ENCODE measurements at regions not wholly inside any gene's neighbourhood (a gene's known extent, or its start where the extent isn't known, plus 50 kb on each side); places are given as distances from the start of the nearest gene placed in this dataset.
"Not testable (repeated sequence)": the region's sequence is repeated elsewhere in the genome, so short reads cannot be mapped to it uniquely, and the experiment has no call there.

DNA sequence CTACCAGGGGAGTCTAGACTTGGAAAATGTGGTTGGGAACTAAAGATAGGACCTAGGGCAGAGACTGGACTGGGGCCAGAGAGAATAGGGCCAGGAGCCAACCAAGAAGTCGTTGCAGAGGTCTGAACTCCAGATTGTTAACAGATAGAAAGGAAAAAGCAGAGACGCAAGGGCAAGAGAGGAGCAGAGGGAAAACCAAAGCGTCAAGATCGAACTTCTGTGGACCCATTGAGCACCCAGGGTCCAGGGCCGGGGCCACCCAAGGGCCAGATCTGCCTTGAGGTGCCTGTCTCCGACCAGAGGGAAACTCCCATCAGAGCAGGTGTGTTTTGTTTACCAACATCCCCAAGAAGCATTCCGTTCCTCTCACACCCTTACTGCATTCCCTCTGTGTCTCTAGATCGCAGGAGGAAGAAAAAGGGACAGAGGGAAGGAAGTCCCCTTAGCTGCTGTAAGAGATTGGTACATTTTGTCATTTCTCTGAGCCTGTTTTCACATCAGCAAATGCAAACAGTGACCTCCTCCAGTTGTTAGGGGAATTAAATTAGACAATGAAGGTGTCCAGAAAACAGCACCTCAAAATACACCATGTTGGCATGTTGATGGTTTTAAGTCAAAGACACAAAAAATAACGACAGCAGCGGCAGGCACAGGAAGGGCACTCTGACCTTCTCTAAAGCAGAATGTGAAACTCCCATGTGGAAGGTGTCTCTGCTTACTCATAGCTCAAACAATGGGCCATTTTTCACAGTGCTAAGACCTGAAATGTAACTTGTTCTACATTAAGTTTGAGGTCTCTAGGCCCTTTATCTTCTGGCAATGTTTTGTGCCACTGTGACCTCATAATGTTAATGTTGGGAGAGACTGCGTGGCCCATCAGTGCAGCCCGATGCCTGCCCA lies 105.8 kb upstream of the RAB4A start:
- no peak for DNase-seq (ENCODE audit: low spot score)

DNA sequence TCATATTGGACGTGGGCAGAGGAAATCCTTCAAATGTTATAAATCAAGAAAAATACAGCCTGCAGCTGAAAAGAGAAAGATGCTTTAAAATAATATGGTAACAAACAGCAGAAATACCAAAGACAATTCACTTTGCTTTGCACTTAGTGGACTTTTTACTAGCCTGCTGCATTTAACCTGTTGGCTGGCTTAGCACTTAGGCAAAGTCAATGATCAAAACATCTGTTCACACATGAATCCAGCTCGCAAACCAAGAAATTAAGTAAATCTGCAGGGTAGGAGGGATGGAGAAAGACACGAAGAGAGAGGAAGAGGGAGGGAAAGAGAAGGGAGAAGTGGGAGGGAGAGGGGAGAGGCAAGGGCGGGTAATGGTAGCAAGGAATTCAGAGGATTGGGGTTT lies 103.6 kb upstream of the RAB4A start:
- no peak for DNase-seq (ENCODE audit: low spot score)

DNA sequence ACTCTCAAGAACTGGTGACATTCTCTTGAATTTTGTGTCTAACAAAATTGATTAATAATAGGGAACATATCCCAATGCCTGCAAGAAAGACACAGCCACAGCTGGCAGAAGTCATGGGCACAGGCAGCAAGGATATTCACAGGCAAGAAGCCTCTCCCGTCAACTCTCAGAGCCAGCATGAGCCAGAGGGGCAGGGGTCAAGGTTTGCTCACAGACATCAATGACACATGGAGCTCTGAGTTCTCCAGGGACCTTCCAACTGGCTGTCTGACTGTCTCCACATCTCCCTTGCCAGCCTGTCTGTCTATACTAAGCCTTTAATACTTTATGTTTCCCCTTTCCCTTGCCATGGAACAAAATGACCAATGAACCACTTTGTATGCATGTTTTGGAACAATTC lies 101.5 kb upstream of the RAB4A start:
- DNase-seq (ENCODE audit: low spot score), result no peak

DNA sequence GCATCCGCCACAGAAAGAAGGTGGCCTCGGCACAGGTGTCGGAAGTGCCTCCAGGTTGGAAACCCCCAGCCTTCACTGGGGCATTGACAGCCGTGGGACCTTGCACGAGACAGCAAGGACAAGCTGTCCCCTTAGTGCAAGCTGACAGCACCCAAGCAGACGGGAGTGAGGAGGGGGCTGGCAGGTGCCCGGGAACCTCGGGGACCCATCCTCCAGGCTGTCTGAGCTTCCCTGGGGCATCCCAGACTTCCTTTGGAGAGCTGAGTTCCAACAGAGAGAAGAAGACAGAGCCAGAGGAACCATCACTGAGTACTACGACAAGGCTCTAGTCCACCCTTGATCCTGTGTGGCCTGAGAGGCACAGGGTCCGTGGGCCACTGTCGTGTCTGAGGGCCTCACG lies 100.6 kb upstream of the RAB4A start:
- no peak for DNase-seq (ENCODE audit: low spot score)

DNA sequence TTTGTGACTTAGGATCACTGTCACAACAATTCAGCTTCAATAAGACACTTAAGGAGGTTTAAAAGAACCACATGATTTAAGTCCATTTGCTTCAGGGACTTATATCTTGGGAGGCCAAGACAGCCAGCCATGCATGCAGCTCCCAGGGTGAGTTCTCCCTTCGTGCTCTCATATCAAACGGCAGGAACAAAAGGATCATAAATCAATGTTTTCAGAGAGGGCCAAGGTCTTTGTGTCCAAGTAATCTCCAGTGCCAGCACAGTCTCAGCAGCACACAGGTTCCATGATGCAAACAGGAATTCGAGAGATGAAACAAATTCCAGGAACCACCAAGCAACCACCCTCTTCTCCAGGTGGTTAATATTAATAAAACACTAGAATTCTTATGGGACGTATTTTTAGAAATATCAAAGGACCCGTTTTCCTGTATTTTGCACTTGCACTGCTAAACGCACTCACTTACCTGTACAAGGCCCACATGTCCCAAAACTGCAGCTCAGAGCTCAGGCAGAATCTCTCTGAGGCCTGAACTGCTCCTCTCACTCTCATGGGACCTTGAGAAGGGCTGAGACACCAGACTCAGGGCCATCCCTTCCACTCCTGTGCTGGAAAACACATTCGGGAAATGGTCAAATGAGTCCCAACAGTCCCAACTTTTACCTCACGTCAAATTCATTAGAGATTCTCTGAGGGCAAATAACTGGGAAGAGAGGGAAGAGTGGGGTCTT lies 100.0 kb upstream of the RAB4A start:
- DNase-seq (ENCODE audit: low spot score), result no peak

GRCh38 chr1:229171934-229172333 lies 99.0 kb upstream of the RAB4A start:
- no peak for DNase-seq (ENCODE audit: low spot score)

DNA sequence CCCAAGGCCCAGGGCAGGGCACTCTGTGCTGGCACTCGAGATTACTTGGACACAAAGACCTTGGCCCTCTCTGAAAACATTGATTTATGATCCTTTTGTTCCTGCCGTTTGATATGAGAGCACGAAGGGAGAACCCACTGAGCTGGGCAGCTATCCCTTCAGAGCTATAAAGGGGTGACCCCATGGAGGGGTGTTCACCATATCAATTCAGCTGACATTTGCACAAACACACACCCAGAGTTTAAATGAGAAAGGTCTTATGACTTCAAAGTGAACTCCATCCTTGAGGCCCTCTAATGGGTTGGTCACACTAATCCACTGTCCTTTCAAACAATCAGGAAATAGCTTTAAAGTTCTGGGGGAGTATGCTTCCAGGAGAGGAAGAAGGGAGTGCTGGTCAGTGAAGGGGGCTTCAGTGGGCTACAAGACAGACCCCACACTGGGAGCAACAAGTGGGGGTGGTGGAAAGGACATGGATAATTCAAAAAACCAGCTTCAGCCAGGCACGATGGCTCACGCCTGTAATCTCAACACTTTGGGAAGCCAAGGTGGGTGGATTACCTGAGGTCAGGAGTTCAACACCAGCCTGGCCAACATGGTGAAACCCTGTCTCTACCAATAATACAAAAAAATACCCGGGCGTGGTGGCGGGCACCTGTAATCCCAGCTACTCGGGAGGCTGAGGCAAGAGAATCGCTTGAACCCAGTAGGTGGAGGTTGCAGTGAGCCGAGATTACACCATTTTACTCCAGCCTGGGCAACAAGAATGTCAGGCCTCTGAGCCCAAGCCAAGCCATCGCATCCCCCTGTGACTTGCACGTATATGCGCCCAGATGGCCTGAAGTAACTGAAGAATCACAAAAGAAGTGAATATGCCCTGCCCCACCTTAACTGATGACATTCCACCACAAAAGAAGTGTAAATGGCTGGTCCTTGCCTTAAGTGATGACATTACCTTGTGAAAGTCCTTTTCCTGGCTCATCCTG lies 97.1 kb upstream of the RAB4A start:
- not testable (repeated sequence) for DNase-seq (ENCODE audit: low spot score)

- DNase-seq (ENCODE audit: low spot score), result not testable (repeated sequence)
These were observed 95.6 kb upstream of the RAB4A start for GRCh38 chr1:229175297-229175696.

DNA sequence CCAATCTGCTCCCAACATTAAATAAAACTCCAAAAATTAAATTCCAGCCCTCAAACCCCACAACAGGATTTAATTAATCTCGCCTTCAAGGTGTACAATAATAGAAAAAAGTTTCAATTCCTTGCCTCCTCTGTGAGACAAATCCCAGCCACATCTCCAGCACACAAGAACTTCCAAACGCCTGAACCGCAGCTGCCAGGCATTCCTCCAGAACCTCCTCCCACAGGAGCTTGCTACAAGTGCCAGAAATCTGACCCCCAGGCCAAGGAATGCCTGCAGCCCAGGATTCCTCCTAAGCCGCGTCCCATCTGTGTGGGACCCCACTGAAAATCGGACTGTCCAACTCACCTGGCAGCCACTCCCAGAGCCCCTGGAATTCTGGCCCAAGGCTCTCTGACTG lies 94.5 kb upstream of the RAB4A start:
- DNase-seq (ENCODE audit: low spot score), result not testable (repeated sequence)

DNA sequence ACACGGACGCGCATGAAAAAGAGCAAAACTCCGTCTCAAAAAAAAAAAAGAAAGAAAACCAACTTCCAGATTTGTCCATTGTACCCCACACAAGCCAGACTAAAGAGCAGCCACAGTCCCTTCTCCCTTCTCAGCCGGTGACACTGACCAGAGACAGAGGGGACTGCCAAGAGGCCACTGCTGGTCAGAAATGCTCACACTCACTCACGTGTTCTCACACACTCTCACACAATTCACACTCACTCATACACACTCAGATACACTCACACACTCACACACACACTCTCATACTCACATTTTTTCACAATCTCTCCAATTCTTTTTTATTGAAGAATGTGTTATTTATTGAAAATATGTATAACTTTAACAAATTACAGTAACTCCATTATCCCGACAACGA lies 90.8 kb upstream of the RAB4A start:
- DNase-seq (ENCODE audit: low spot score), result no peak

DNA sequence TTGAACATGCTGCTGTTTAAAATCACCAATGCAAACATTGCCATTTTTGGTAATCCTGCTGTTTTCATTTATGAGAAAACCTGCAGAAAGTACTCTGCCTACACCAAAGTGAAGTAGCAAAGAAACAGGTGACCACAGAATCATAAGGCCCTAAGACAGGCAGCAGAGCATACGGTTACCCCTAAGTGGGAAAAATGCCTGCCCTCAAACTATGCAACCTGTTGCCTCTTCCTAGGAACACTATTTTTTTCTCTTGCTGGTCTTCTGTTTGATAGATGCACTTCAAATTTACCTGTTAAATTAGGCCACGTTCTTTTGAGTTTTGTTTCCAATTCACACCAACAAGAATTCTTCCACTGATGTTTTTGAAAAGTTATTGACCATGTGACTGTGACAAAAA lies 89.5 kb upstream of the RAB4A start:
- DNase-seq (ENCODE audit: low spot score), result no peak

DNA sequence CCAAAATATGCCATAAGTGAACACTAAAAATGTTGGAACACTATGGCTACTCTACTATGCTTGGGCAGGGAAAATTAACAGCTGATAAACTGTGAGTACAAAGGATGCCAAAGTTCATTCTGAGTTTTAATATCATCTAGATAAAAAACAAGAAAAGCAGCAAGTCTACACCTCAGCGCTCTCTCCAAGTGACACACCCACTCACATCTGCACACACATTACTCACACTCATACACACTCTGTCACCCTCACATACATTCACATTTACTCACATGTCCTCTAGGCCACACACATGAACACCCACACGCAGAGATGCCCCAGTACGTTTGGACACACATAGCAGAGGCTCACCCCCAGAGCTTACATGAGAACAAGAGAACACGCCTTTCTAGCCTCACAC lies 87.3 kb upstream of the RAB4A start:
- DNase-seq (ENCODE audit: low spot score), result no peak

GRCh38 chr1:229184066-229184465 lies 86.8 kb upstream of the RAB4A start:
- no peak for DNase-seq (ENCODE audit: low spot score)

DNA sequence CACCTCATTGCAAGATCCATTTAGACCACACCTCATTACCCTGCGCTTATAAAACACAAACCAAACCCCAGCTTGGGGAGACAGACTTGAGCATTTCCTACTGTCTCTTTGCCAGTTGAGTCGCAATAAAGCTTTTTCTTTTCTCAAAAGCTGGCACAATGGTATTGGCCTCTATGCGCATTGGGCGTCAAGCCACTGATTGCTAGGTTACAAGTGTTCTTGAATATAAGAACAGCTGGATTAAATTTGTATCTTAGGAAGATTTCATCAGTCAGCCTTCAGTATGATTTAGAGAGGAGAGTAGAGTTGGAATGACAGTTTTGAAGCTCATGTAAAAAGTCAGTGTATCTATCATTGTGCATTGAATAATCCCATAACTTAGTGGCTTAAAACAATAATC lies 84.9 kb upstream of the RAB4A start:
- no peak for DNase-seq (ENCODE audit: low spot score)

- no peak for DNase-seq (ENCODE audit: low spot score)
These were observed 84.4 kb upstream of the RAB4A start for GRCh38 chr1:229186373-229187056.

DNA sequence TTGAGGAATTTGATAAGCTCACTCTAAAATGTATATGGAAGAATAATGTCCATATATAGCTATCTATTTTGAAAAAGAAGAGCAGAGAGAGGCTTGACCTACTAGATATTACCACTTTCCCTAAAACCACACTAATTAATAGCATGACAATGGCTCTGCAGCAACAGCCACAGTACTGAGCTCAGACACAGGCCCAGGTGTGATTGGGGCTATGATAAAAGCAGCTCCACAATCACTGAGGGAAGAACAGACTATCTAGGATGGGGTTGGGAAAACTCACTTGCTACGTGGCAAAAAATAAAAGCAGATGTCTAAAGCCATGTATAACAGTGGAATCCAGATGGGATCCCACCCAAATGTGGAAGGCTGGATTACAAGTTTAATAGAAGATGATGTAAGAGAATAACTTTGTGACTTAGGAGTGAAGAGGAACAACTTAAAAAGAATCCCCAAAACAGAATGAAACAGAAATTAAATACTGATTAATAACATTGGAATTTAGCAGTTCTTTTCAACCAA lies 80.8 kb upstream of the RAB4A start:
- DNase-seq (ENCODE audit: low spot score), result no peak

- DNase-seq (ENCODE audit: low spot score), result no peak
These were observed 79.7 kb upstream of the RAB4A start for GRCh38 chr1:229191066-229191674.

GRCh38 chr1:229192031-229192430 lies 78.9 kb upstream of the RAB4A start:
- no peak for DNase-seq (ENCODE audit: low spot score)

DNA sequence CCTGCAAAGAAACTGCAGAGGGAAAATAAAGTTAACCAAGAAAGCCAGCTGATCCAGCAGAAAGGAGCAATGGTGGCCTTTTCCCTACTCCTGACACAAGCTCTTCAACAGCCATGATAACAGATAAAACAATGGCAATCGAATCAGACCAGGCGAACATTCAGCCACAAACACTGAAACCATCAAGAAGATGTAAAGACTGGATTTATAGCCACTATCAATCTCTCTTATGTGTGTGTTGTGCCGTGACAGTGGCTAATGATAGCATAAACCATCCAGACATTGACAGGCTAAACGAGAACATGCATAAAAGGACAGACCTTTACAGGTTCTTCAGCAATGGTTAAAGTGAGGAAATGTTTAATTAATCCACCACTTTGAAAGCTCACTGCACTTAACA lies 78.1 kb upstream of the RAB4A start:
- DNase-seq (ENCODE audit: low spot score), result no peak

DNA sequence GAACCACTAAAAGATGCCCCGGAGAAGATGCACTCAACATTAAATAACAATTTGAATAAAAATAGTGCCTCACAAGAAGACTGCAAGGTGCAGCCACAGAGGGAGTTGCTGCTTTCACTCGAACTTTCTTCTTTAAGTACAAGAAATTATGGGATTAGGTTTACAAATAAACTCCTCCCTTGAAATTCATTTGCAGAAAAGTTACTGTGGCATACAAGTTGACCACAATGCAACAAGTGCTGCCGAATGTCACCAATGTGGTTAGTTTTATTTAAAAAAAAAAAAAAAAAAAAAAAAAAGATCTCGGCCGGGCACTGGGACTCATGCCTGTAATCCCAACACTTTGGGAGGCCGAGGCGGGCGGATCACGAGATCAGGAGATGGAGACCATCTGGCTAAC lies 76.8 kb upstream of the RAB4A start:
- DNase-seq (ENCODE audit: low spot score), result no peak

Data from mesenteric fat pad (tissue), 1 donor.